HepG2 (cell line): ENCODE measurements at regions not wholly inside any gene's neighbourhood (a gene's known extent, or its start where the extent isn't known, plus 50 kb on each side); places are given as distances from the start of the nearest gene placed in this dataset.
A peak's percentile ranks its signal among the peaks of the same experiment; 100 is the strongest.

Experiments
- ARID2 ChIP-seq: sonication (generic); formaldehyde crosslinking; IDR thresholded peaks from 2 replicates; pipeline ENCODE4 v1.8.1; 2022; ENCODE audit warnings: mild to moderate bottlenecking, missing genetic modification reagents, borderline replicate concordance
- DBP ChIP-seq: sonication (generic); formaldehyde crosslinking; IDR thresholded peaks from 2 replicates; pipeline ENCODE4 v1.4.0; 2020; ENCODE audit warnings: missing genetic modification reagents; ENCODE audit errors: not compliant biosample characterization
- DR1 ChIP-seq: sonication (generic); formaldehyde crosslinking; IDR thresholded peaks from 2 replicates; pipeline ENCODE4 v1.8.0; 2021; ENCODE audit warnings: mild to moderate bottlenecking, missing genetic modification reagents, inconsistent platforms
- NFAT5 ChIP-seq: sonication (generic); formaldehyde crosslinking; IDR thresholded peaks from 2 replicates; pipeline ENCODE4 v1.4.0; 2020; ENCODE audit warnings: missing genetic modification reagents
- SALL1 ChIP-seq: sonication (generic); formaldehyde crosslinking; IDR thresholded peaks from 2 replicates; pipeline ENCODE4 v1.8.0; 2022; ENCODE audit warnings: mild to moderate bottlenecking, missing genetic modification reagents
- SAP130 ChIP-seq: IDR thresholded peaks from 2 replicates; pipeline ENCODE4 v1.6.1; 2016; ENCODE audit warnings: low read depth
- STAG1 ChIP-seq: sonication (generic); formaldehyde crosslinking; IDR thresholded peaks from 2 replicates; pipeline ENCODE4 v1.4.0; 2020; ENCODE audit warnings: missing genetic modification reagents
- TEAD3 ChIP-seq: optimal IDR thresholded peaks from 2 replicates; pipeline ENCODE3; 2016; ENCODE audit warnings: borderline replicate concordance
- TOPORS ChIP-seq: sonication (generic); formaldehyde crosslinking; IDR thresholded peaks from 2 replicates; pipeline ENCODE4 v1.8.0; 2023; ENCODE audit warnings: mild to moderate bottlenecking, missing genetic modification reagents
- TF ChIP-seq, protein P1 (sequence below): sonication (generic); formaldehyde crosslinking; IDR thresholded peaks from 2 replicates; pipeline ENCODE4 v1.4.0; 2020; ENCODE audit warnings: mild to moderate bottlenecking, missing genetic modification reagents
- TF ChIP-seq, protein P2 (sequence below): IDR thresholded peaks from 2 replicates; pipeline ENCODE4 v1.6.1; 2012; ENCODE audit warnings: low read length, improper control_type of control experiment

DNA sequence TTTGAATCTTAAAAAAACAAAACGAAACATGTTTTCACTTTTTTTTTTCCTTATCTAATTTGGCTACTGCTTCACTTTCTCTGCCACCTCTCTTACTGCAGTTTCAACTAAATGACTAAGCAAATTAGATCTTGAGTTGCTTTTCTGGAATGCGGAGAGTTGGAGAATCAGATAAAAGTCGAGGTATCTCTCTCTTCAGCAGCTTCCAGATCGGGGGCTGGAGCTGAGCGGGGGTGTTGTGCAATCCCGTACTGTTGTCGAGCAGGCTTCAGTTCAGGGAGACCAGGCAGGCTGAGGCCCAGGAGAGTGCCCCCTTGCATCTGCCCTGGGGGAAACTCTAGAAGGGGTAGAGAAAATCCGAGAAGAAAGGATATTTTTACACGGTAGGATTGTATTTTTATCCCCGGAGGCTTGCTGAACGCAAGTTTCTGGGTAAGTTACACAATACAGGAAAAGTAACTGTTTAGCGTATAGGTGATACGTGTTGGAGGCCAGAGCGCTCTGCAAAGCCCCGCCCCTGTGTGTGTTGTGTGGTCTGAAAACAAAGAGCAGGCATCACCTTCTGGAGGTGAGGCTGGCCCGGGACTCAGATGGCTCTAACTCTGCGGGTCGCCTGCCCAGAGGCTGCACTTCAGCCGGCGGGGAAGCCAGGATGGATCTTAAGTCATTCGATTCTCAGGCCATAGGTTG lies 116.6 kb downstream of the KLF6 start (continued):
- TF ChIP-seq, protein P1, sequence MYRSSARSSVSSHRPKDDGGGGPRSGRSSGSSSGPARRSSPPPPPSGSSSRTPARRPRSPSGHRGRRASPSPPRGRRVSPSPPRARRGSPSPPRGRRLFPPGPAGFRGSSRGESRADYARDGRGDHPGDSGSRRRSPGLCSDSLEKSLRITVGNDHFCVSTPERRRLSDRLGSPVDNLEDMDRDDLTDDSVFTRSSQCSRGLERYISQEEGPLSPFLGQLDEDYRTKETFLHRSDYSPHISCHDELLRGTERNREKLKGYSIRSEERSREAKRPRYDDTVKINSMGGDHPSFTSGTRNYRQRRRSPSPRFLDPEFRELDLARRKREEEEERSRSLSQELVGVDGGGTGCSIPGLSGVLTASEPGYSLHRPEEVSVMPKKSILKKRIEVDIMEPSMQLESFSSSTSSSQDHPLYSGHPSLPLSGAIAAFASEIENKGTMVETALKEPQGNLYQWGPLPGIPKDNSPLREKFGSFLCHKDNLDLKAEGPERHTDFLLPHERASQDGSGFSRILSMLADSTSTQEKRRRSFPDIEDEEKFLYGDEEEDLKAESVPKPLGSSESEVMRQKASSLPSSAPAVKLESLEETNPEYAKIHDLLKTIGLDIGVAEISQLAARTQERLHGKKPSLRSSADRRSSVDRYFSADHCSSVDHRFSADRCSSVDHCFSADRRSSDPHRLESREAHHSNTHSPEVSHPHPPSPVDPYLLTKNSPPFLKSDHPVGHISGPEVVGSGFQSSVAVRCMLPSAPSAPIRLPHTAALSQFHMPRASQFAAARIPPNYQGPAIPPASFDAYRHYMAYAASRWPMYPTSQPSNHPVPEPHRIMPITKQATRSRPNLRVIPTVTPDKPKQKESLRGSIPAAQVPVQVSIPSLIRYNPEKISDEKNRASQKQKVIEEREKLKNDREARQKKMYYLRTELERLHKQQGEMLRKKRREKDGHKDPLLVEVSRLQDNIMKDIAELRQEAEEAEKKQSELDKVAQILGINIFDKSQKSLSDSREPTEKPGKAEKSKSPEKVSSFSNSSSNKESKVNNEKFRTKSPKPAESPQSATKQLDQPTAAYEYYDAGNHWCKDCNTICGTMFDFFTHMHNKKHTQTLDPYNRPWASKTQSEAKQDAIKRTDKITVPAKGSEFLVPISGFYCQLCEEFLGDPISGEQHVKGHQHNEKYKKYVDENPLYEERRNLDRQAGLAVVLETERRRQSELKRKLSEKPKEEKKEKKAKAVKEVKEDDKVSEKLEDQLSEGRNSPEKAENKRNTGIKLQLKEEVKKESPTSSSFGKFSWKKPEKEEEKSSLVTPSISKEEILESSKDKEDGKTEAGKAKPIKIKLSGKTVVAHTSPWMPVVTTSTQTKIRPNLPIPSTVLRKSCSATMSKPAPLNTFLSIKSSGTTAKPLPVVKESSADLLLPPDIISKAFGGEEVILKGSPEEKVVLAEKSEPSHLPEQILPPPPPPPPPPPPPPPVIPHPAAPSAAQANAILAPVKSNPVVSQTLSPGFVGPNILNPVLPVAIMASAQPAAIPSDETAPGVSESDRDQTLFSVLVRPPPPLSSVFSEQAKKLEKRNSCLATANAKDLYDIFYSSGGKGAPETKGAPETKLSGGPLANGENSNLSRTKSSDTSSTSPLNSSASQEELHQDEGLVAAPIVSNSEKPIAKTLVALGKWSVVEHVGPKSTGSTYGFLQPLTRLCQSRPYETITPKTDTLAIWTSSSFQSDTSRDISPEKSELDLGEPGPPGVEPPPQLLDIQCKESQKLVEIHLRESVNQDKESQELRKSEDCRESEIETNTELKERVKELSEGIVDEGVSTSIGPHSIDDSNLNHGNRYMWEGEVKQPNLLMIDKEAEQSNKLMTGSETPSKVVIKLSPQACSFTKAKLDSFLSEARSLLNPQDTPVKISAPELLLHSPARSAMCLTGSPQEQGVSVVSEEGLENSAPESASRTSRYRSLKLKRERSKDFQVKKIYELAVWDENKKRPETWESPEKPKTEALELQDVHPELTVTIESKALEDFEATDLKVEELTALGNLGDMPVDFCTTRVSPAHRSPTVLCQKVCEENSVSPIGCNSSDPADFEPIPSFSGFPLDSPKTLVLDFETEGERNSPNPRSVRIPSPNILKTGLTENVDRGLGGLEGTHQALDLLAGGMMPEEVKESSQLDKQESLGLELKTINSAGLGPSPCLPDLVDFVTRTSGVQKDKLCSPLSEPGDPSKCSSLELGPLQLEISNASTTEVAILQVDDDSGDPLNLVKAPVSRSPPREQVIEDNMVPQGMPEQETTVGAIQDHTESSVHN (CRISPR knock-in tag): no peak
- TF ChIP-seq ARID2 (CRISPR knock-in tag): no peak
- no peak for TF ChIP-seq TEAD3 (CRISPR knock-in tag)
- TF ChIP-seq DBP (CRISPR knock-in tag): no peak
- TF ChIP-seq DR1 (CRISPR knock-in tag): no peak
- TF ChIP-seq STAG1 (CRISPR knock-in tag): no peak
- TF ChIP-seq SALL1: 0 out of 2 replicates have a peak, but pooled peaks have one; percentile 12
- peak; percentile 39 for TF ChIP-seq SAP130 (CRISPR knock-in tag)
- no peak for TF ChIP-seq TOPORS (CRISPR knock-in tag)
- TF ChIP-seq, protein P2, sequence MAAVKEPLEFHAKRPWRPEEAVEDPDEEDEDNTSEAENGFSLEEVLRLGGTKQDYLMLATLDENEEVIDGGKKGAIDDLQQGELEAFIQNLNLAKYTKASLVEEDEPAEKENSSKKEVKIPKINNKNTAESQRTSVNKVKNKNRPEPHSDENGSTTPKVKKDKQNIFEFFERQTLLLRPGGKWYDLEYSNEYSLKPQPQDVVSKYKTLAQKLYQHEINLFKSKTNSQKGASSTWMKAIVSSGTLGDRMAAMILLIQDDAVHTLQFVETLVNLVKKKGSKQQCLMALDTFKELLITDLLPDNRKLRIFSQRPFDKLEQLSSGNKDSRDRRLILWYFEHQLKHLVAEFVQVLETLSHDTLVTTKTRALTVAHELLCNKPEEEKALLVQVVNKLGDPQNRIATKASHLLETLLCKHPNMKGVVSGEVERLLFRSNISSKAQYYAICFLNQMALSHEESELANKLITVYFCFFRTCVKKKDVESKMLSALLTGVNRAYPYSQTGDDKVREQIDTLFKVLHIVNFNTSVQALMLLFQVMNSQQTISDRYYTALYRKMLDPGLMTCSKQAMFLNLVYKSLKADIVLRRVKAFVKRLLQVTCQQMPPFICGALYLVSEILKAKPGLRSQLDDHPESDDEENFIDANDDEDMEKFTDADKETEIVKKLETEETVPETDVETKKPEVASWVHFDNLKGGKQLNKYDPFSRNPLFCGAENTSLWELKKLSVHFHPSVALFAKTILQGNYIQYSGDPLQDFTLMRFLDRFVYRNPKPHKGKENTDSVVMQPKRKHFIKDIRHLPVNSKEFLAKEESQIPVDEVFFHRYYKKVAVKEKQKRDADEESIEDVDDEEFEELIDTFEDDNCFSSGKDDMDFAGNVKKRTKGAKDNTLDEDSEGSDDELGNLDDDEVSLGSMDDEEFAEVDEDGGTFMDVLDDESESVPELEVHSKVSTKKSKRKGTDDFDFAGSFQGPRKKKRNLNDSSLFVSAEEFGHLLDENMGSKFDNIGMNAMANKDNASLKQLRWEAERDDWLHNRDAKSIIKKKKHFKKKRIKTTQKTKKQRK: no peak
- TF ChIP-seq NFAT5: no peak
